Right cardiac atrium (tissue), 5 donors: ENCODE measurements at regions not wholly inside any gene's neighbourhood (a gene's known extent, or its start where the extent isn't known, plus 50 kb on each side); places are given as distances from the start of the nearest gene placed in this dataset.
"Not testable (repeated sequence)": the region's sequence is repeated elsewhere in the genome, so short reads cannot be mapped to it uniquely, and the experiment has no call there.

Experiments used
- ATAC-seq, 2 donors: fragments of 200-7000 bp; cut with Tn5 transposase; one replicate each; pipeline versions ENCODE4 v1.8.0 to v1.9.1; 2020; ENCODE audit warnings: moderate library complexity in 2 of 2, mild to moderate bottlenecking in 1 of 2
- DNase-seq, 3 donors: peaks; one replicate each; pipeline ENCODE4 v3.0.0-alpha.2; 2020
- H3K27ac ChIP-seq: one replicate; pipeline ENCODE4 v1.5.1; 2013; ENCODE audit warnings: mild to moderate bottlenecking, low read length, control low read depth, moderate library complexity
- H3K27me3 ChIP-seq: one replicate; pipeline ENCODE4 v1.6.1; 2013; ENCODE audit not compliant: control insufficient read depth, insufficient read depth
- H3K4me1 ChIP-seq: one replicate; pipeline ENCODE4 v1.6.1; 2013; ENCODE audit warnings: low read length; ENCODE audit not compliant: control insufficient read depth, insufficient read depth
- H3K4me3 ChIP-seq: one replicate; pipeline ENCODE4 v1.5.1; 2013; ENCODE audit warnings: low read length, control low read depth
- H3K9me3 ChIP-seq: one replicate; pipeline ENCODE4 v1.6.1; 2013; ENCODE audit warnings: low read length; ENCODE audit not compliant: control insufficient read depth
- WGBS: extraction: QIAGEN DNeasy Blood & Tissue Kit; methylation state at CpG from one replicate; pipeline ENCODE4 v1.1.7; 2013; 5-methylcytosine and 5-hydroxymethylcytosine counted together
- intact Hi-C, 4 donors: fragments of 100-400 bp; cut with DNase I; formaldehyde crosslinking; loops; one replicate each; pipeline versions ENCODE4 v1.11.0 to v1.14.0; 2022 to 2023
- donor health status: healthy with polysubstance abuse.
- donor health status: DM: no; HTN: yes; CAD: no.
- donor health status: DM: no; HTN: no; CAD: no.
- donor health status: DM: no; HTN: yes; CAD: no; lungs with severe emphysema.
- donor health status: DM: yes; HTN: yes; CAD: no.

DNA sequence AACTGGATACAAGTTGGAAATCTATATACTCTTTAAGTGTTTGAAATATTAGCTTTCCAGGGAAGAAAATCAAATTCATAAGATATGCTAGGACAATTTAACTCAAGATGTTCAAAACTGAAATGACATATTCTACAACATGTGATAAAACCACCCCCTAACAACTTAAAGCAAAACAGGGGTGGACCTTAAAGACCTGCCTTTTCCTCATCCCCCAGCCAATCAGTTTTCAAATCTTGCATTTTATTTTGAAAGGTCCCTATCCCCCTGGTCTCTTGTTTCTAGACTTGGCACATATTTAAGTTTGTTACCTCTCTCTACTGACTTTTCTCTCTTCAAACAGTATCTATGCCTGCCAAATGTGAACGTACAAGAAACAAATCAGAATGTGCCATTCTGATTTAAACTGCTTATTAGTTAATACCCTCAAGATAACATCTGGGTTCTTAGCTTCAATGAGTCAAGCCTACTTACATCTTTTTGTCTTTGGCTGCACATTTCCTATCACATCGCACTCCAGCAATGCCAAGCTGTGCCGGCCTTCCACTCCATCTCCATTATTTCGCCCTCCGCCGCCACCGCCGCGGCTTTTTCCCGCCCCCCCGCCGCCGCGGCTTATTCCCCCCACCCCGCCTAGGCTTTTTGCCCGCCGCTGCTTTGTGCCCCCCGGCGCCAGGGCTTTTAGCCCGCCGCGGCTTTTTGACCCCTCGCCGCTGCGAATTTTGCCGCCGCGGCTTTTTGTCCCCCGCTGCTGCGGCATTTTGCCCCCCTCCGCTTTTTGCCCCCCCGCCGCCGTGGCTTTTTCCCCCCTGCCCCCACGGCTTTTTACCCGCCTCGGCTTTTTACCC is 475.0 kb downstream of the FAM72C start:
- ATAC-seq, H3K9me3 ChIP-seq, H3K27ac ChIP-seq, H3K27me3 ChIP-seq, intact Hi-C loops, H3K4me1 ChIP-seq: not testable (repeated sequence)
- peak in 2 of 3 donors; percentile 6 to 10 for DNase-seq
- peak overlapping the region; percentile 80 for H3K4me3 ChIP-seq
- WGBS = 2% methylated on average over 36 of the region's 37 CpGs
